Suppressor macrophage (primary cell): ENCODE measurements at regions not wholly inside any gene's neighbourhood (a gene's known extent, or its start where the extent isn't known, plus 50 kb on each side); places are given as distances from the start of the nearest gene placed in this dataset.

ENCODE experiments used
- DNase-seq, 4 experiments: peaks; one replicate each; pipeline ENCODE4 v3.0.0-alpha.2; 2020 to 2022

DNA sequence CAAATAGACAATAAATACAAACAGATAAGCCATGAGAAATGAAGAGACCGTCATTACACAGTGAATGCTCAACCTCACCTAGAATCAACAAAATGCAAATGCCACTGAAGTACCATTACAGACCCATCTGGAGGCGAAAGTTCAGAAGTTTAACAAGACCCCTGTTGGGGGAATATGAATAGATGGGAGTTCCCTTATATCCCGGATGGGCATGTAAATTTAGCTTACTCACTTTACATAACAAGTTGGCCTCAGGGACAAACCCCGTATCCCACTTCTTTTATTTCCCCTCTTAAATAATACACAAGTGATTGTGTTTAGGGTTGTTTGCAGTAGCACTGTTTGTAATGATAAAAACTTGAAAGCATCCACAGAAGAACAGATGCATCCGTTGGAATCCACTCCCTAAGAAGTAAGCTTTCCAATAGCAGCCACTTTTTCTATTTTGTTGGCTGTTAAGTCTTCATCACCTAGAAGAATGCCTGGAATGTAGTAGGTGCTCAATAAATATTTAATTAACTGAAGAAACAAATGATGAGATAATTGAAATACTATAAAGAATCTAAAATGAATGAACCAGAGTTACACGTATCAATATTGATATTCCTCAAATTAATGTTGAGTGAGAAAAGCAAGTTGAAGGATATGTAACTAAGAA lies 1076.3 kb upstream of the TENM3 start:
- DNase-seq, result no peak

- DNase-seq, result no peak
These were observed 1075.0 kb upstream of the TENM3 start for GRCh38 chr4:181168011-181168805.

- no peak for DNase-seq
These were observed 1070.2 kb upstream of the TENM3 start for GRCh38 chr4:181173046-181173445.

DNA sequence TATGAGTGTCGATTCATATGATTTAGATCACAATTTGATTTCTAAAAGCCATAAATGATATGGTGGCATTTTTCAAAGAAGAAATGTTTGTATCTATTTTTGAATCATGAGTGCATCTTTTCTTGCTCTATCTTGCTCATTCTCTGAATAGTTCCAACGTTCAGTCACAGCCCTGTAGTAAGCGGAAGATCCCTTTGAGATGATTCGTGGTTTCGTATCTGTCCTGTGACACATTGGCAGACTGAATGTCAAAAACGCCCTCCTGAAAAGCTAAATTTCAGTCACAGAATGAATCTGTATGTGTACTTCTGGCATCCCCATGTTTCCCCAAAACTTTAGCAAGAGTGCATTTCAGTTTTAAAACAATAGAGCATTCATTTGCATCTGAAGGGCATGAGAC lies 1066.9 kb upstream of the TENM3 start:
- DNase-seq, result no peak

GRCh38 chr4:181181331-181181730 lies 1061.9 kb upstream of the TENM3 start:
- no peak for DNase-seq

DNA sequence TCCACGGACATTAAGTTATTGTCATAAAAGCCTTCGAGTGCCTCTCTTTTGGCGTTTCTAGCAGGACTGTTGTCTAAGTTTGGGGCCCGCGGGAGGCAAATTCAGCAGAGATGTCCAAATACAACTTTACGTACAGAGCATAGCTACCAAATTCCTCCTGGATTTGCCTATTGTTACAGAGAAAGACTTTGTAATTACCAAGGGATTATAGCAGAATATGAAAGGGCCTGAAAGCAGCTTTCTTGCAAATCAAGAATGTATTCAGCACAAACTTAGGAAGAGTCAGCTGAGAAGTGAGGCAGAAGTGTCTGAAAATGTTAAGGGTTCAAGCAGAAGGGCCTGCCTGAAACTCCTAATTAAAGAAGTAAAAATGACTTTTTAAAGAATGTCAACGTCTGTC lies 1053.5 kb upstream of the TENM3 start:
- DNase-seq, result no peak

GRCh38 chr4:181193131-181193930 lies 1049.9 kb upstream of the TENM3 start:
- DNase-seq, result no peak

DNA sequence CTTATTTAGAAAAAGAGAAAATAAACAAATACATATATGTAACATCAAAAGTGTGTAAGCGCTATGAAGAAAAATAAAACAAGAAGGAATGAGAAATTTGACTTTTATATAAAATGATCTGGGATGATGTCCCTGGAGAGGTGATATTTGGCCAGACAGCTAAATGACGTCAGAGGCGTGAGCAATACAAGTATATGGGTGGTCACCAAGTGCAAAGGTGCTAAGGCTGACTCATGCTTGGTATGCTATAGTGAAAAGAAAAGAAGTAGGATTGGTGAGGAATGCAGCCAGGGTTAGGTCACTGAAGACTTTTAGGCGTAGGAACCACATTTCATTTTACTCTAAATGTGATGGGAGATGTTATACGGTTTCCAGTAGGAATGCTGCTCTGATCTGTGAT lies 1049.1 kb upstream of the TENM3 start:
- no peak for DNase-seq

DNA sequence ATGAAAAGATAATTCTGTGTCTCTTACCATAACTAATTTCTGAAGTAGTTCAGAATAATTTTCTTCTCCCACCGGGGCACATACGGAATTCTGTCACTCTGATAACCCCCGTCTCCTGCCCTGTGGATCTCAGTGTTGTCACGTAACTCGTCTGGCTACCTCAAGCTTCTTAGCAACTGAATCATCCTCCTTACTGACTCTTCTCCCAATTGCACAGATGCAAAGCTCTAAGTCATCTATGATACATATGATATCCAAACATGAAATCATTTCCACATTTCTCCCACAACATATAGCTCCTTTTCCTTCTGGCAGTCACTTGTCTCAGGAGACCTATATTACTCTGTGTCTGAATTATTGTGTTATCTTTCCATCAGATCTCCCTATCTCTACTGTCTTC lies 1043.1 kb upstream of the TENM3 start:
- no peak for DNase-seq

GRCh38 chr4:181202240-181202639 lies 1041.0 kb upstream of the TENM3 start:
- DNase-seq, result no peak

DNA sequence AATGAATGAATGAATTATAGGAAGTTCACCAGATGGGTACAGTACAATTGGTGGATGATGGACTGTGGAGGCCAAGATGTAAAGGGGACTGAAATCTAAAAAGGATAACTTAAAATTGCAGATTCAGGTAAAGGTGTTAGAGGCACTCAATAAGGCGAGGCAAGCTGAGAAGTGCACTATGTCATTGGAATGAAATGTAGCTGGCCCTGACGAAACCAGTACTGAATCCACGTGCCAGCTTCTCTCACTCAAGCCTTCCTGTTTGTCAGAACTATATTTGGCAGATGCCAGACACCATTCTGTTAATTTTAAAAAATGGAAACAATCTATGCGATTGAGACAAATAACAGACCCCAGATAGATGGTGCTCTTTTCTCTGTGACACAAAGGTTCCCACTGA lies 1039.1 kb upstream of the TENM3 start:
- DNase-seq, result no peak

- no peak for DNase-seq
These were observed 1029.7 kb upstream of the TENM3 start for GRCh38 chr4:181213551-181213950.

DNA sequence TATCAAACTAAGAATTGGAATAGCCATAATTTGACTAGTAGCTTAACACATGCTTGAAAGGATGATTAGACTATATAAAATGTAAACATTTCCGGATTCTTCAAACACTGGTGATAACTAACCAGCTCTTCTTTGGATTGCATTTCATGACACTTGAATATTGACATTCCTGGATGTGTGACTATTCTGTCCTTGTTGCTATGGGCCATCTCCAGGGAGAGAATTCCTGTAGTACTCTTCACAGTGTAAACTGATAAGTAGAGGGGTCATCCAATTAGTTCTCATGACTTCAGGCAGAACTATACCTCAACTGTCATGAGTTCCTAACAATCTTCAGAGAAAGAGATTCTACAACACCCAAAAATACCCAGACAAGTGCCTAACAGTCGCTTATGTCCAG lies 1026.7 kb upstream of the TENM3 start:
- no peak for DNase-seq

- no peak for DNase-seq
These were observed 1023.3 kb upstream of the TENM3 start for GRCh38 chr4:181219783-181220416.

DNA sequence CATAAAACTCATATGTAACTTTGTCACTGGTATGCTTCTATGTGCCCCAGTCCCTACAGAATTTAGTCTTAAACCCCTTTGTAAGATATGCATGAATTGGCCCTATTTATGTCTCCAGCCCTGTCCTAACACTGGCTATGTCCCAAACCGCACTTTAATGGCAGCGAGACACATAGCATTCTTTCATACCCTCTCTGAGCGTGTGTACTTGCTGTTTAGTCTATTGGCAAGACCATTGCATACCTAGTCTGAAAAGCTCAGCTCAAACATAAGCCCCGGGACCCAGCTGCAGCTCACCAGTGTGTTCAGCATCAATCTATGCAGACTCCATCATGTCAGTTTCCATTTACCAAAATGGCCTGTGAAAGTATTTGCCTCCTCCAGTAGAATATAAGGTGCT lies 1018.4 kb upstream of the TENM3 start:
- DNase-seq, result no peak

GRCh38 chr4:181225616-181226261 lies 1017.5 kb upstream of the TENM3 start:
- DNase-seq, result no peak

DNA sequence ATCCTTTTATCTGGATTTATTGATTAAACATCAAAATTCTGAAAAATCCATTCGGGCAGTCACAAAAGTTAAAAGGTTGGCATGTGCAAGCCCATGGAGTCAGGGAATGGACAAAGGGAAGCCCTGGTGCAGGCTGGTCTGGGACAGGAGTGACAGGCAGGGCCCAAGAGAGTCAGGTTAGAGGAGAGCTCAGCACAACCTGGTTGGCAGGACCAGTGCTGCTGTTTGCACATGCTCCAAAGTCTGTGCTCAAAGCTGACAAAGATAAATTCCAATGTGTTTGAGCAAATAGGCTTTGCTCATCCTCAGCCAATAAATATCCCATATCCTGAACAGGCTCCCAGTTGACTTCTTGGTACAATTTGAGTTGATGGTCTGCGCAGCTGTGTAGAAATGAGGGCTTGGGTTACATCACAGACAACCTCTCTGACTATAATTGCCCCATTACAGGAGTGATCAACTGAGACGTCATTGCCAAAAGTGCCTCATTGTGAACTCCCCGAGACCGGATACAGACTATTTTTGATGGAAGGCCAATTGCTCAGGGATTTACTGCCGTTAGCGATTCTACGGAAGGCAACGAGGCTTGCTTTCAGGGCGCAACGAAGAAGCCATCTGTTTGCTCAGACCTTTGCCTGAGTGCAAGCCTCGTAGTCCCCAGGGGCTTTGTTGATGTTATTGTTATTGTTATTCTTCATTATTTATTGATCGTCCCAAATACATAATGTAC lies 1008.1 kb upstream of the TENM3 start:
- DNase-seq, result no peak

DNA sequence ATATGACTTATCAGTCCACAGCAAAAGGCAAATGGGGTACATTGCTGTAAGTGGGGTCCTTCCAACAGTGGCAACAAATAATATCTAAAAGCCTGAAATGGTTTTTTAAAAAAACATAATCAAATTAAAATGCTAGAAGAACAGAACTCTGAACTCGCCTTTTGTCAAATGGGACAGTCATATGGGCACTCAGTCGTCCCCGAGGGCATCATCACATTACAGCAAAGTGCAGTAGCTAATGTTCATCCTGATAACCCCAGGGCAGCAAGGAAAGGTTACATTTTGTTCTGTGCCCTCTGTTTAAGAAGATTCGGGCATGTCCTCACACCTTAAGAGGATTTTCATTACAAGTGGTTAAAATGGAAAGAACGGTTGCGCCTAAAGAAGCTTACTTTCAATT lies 997.9 kb upstream of the TENM3 start:
- no peak for DNase-seq

GRCh38 chr4:181249031-181249430 lies 994.2 kb upstream of the TENM3 start:
- no peak for DNase-seq

DNA sequence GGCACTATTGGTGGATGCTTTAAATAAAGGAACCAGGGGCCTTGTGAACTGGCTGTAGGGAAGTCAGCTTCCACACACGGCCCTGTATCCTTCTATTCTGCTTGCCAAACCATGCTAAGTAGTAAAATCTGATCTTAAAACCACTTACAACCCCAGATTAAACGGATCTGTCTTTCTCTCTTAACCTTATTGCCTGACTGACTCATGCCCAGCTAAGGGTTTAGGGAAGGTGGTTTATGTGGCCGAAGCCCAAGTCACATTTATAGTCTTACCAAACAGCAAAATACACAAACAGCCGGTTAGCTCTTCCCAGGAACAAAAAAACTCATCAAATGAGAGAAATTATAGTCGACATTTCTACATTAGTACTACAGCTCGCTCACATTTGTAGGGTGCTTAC lies 988.4 kb upstream of the TENM3 start:
- DNase-seq, result no peak

GRCh38 chr4:181258569-181258968 lies 984.6 kb upstream of the TENM3 start:
- DNase-seq, result no peak
